CD14-positive monocyte (primary cell): ENCODE measurements at regions not wholly inside any gene's neighbourhood (a gene's known extent, or its start where the extent isn't known, plus 50 kb on each side); places are given as distances from the start of the nearest gene placed in this dataset.

ENCODE experiments used
- DNase-seq, 3 donors: peaks; one replicate each; pipeline ENCODE4 v3.0.0-alpha.2; 2011 to 2022
- H2AFZ ChIP-seq: 2 replicates; pipeline ENCODE4 v1.6.0; 2012; ENCODE audit warnings: mild to moderate bottlenecking, low read depth, low read length, inconsistent platforms; ENCODE audit not compliant: insufficient read depth, poor library complexity, severe bottlenecking
- H3K27ac ChIP-seq, 2 donors: 1 replicate in 1 of 2; 2 replicates in 1 of 2; pipeline ENCODE4 v1.5.1; 2012 to 2013; ENCODE audit warnings: low read length in 2 of 2, control low read depth in 1 of 2, inconsistent platforms in 1 of 2, low read depth in 1 of 2, mild to moderate bottlenecking in 1 of 2
- H3K27me3 ChIP-seq, 2 donors: one replicate each; pipeline versions ENCODE4 v1.6.0 to v1.6.1; 2011 to 2013; ENCODE audit warnings: low read length in 2 of 2; ENCODE audit not compliant: control insufficient read depth in 2 of 2, insufficient read depth in 2 of 2
- H3K36me3 ChIP-seq, 2 donors: replicated peaks in 1 of 2; 1 replicate in 1 of 2; 2 replicates in 1 of 2; pipeline versions ENCODE4 v1.5.1 to v1.6.1; 2012 to 2013; ENCODE audit warnings: low read length in 2 of 2, control low read depth in 1 of 2, inconsistent platforms in 1 of 2, mild to moderate bottlenecking in 1 of 2; ENCODE audit not compliant: insufficient read depth in 2 of 2, control insufficient read depth in 1 of 2
- H3K4me1 ChIP-seq, 2 donors: 1 replicate in 1 of 2; 2 replicates in 1 of 2; pipeline versions ENCODE4 v1.5.1 to v1.6.1; 2012 to 2013; ENCODE audit warnings: low read length in 2 of 2, control low read depth in 1 of 2, inconsistent platforms in 1 of 2, mild to moderate bottlenecking in 1 of 2, moderate library complexity in 1 of 2; ENCODE audit not compliant: insufficient read depth in 2 of 2, control insufficient read depth in 1 of 2
- H3K4me2 ChIP-seq: replicated peaks from 2 replicates; pipeline ENCODE3; 2012; ENCODE audit warnings: low read length, moderate library complexity, mild to moderate bottlenecking; ENCODE audit not compliant: poor library complexity, severe bottlenecking; ENCODE audit errors: extremely low read depth
- H3K4me3 ChIP-seq, 3 experiments: fragments of 200-600 bp in 1 of 3; sonication (generic) in 1 of 3; replicated peaks in 1 of 3; 1 replicate in 2 of 3; 2 replicates in 1 of 3; pipeline ENCODE4 v1.5.1; 2011 to 2013; ENCODE audit warnings: low read length in 3 of 3, mild to moderate bottlenecking in 3 of 3, control low read depth in 2 of 3, low read depth in 2 of 3, inconsistent platforms in 1 of 3, moderate library complexity in 1 of 3
- H3K79me2 ChIP-seq: 2 replicates; pipeline ENCODE4 v1.6.0; 2012; ENCODE audit warnings: mild to moderate bottlenecking, control low read depth, inconsistent platforms, low read length, moderate library complexity; ENCODE audit not compliant: insufficient read depth
- H3K9ac ChIP-seq: 2 replicates; pipeline ENCODE4 v1.6.0; 2017; ENCODE audit warnings: low read length, mild to moderate bottlenecking; ENCODE audit not compliant: insufficient read depth, poor library complexity, severe bottlenecking
- H3K9me3 ChIP-seq, 2 donors: replicated peaks in 1 of 2; 1 replicate in 1 of 2; 2 replicates in 1 of 2; pipeline versions ENCODE4 v1.5.1 to v1.6.1; 2012 to 2013; ENCODE audit warnings: low read length in 2 of 2, control low read depth in 1 of 2; ENCODE audit not compliant: control insufficient read depth in 1 of 2, insufficient read depth in 1 of 2
- H4K20me1 ChIP-seq: 2 replicates; pipeline ENCODE4 v1.6.0; 2012; ENCODE audit warnings: mild to moderate bottlenecking, low read length, control low read depth, moderate library complexity; ENCODE audit not compliant: insufficient read depth
- H3K27ac Mint-ChIP-seq, 7 donors: one replicate each; pipeline ENCODE4 v1.8.0; 2020; ENCODE audit warnings: mild to moderate bottlenecking in 7 of 7, mixed read lengths in 7 of 7, moderate library complexity in 6 of 7, inconsistent platforms in 2 of 7
- H3K27me3 Mint-ChIP-seq, 3 donors: one replicate each; pipeline ENCODE4 v1.8.0; 2021 to 2022; ENCODE audit warnings: low read depth in 3 of 3, mild to moderate bottlenecking in 3 of 3, mixed read lengths in 3 of 3, moderate library complexity in 3 of 3, inconsistent platforms in 1 of 3
- H3K36me3 Mint-ChIP-seq, 2 donors: one replicate each; pipeline ENCODE4 v1.8.0; 2020; ENCODE audit warnings: mixed read lengths in 2 of 2, inconsistent platforms in 1 of 2, mild to moderate bottlenecking in 1 of 2
- H3K4me1 Mint-ChIP-seq: one replicate; pipeline ENCODE4 v1.8.0; 2020; ENCODE audit warnings: mild to moderate bottlenecking, mixed read lengths
- H3K4me3 Mint-ChIP-seq, 2 donors: one replicate each; pipeline ENCODE4 v1.8.0; 2020; ENCODE audit warnings: mild to moderate bottlenecking in 2 of 2, mixed read lengths in 2 of 2, moderate library complexity in 1 of 2
- H3K9me3 Mint-ChIP-seq, 7 donors: one replicate each; pipeline ENCODE4 v1.8.0; 2020 to 2022; ENCODE audit warnings: mixed read lengths in 7 of 7, mild to moderate bottlenecking in 6 of 7, moderate library complexity in 6 of 7, inconsistent platforms in 2 of 7
- WGBS: methylation state at CpG from one replicate; pipeline ENCODE4 v1.1.5; 2013; ENCODE audit warnings: missing lambda C conversion rate; ENCODE audit not compliant: insufficient coverage; 5-methylcytosine and 5-hydroxymethylcytosine counted together
- intact Hi-C, 2 donors: fragments of 100-400 bp; cut with micrococcal nuclease; formaldehyde crosslinking; loops; one replicate each; pipeline versions ENCODE4 v1.15.0 to v1.15.1; 2023
- TF ChIP-seq, protein P1 (sequence below): fragments of 200-600 bp; IDR thresholded peaks from one replicate; pipeline ENCODE4 v1.8.0; 2022; ENCODE audit warnings: antibody characterized with exemption, mild to moderate bottlenecking

GRCh38 chr1:99180343-99180808 is 83.9 kb upstream of the PLPPR4 start:
- peaks cover 0 to 4% (median 0%) of the 10 kb centered on the region in 3 donors for H3K27me3 Mint-ChIP-seq
- peak; percentile 31 to 70 (median 55) for DNase-seq
- TF ChIP-seq, protein P1, sequence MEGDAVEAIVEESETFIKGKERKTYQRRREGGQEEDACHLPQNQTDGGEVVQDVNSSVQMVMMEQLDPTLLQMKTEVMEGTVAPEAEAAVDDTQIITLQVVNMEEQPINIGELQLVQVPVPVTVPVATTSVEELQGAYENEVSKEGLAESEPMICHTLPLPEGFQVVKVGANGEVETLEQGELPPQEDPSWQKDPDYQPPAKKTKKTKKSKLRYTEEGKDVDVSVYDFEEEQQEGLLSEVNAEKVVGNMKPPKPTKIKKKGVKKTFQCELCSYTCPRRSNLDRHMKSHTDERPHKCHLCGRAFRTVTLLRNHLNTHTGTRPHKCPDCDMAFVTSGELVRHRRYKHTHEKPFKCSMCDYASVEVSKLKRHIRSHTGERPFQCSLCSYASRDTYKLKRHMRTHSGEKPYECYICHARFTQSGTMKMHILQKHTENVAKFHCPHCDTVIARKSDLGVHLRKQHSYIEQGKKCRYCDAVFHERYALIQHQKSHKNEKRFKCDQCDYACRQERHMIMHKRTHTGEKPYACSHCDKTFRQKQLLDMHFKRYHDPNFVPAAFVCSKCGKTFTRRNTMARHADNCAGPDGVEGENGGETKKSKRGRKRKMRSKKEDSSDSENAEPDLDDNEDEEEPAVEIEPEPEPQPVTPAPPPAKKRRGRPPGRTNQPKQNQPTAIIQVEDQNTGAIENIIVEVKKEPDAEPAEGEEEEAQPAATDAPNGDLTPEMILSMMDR = peak; percentile 87
- no peak overlapping the region for H3K27ac Mint-ChIP-seq
- WGBS = 33% methylated on average over 3 of the region's 3 CpGs
- Histone ChIP-seq H3K27ac (no peak overlapping the region), H2AFZ (peak overlapping the region; percentile 11), H3K36me3 (no peaks in the 10 kb centered on the region), H3K79me2 (no peaks in the 10 kb centered on the region), H3K9me3 (no peaks in the 10 kb centered on the region), H4K20me1 (no peaks in the 10 kb centered on the region), H3K27me3 (no peaks in the 10 kb centered on the region), H3K4me1 (no peaks in the 10 kb centered on the region), H3K9ac (no peak overlapping the region), H3K4me3 (no peak overlapping the region), H3K4me2 (no peak overlapping the region)
- intact Hi-C loops = loop anchor here (5.0 kb wide), 1 partner anchor 527 kb away; no protein-coding TSS in a partner anchor
- H3K9me3 Mint-ChIP-seq = peaks cover 0 to 3% (median 0%) of the 10 kb centered on the region in 7 donors
- H3K4me1 Mint-ChIP-seq = no peaks in the 10 kb centered on the region
- H3K36me3 Mint-ChIP-seq = no peaks in the 10 kb centered on the region
- H3K4me3 Mint-ChIP-seq = no peak overlapping the region

- Histone ChIP-seq H3K9me3 (no peaks in the 10 kb centered on the region), H2AFZ (no peak overlapping the region), H3K27me3 (no peaks in the 10 kb centered on the region), H4K20me1 (no peaks in the 10 kb centered on the region), H3K4me1 (no peaks in the 10 kb centered on the region), H3K27ac (no peak overlapping the region), H3K36me3 (no peaks in the 10 kb centered on the region), H3K9ac (no peak overlapping the region), H3K4me2 (no peak overlapping the region), H3K79me2 (no peaks in the 10 kb centered on the region), H3K4me3 (no peak overlapping the region)
- Mint-ChIP-seq H3K36me3 (no peaks in the 10 kb centered on the region), H3K4me3 (no peak overlapping the region), H3K27me3 (peaks cover 0 to 4% (median 0%) of the 10 kb centered on the region in 3 donors), H3K9me3 (peaks cover 0 to 3% (median 0%) of the 10 kb centered on the region in 7 donors), H3K4me1 (no peaks in the 10 kb centered on the region), H3K27ac (no peak overlapping the region)
- intact Hi-C loops = loop anchor here (5.0 kb wide), 1 partner anchor 526 kb away; no protein-coding TSS in a partner anchor
- no CpG with 5 or more reads among the region's 2 CpGs for WGBS
- TF ChIP-seq, protein P1 = no peak
- DNase-seq = no peak
Measured at GRCh38 chr1:99180915-99181314, 83.4 kb upstream of the PLPPR4 start.
